ENCODE measurements at regions not wholly inside any gene's neighbourhood (a gene's known extent, or its start where the extent isn't known, plus 50 kb on each side); places are given as distances from the start of the nearest gene placed in this dataset.

- no peak for TF ChIP-seq EZH2phosphoT487 (IDR thresholded peaks at IDR 0.05; ENCODE audit: borderline replicate concordance, low read length)
- TF ChIP-seq EZH2 (IDR thresholded peaks at IDR 0.05; ENCODE audit: low read length, unreplicated experiment) = no peak
Measured at GRCh38 chr10:24041034-24041433, 167.9 kb upstream of the KIAA1217 start.
